PFSK-1 (cell line): ENCODE measurements at regions not wholly inside any gene's neighbourhood (a gene's known extent, or its start where the extent isn't known, plus 50 kb on each side); places are given as distances from the start of the nearest gene placed in this dataset.

Experiments used
- POLR2AphosphoS5 ChIP-seq: IDR thresholded peaks from 2 replicates; pipeline ENCODE4 v1.6.1; 2012; ENCODE audit warnings: low read depth, mild to moderate bottlenecking, control low read depth, low read length, moderate library complexity
- SIN3A ChIP-seq: IDR thresholded peaks from 2 replicates; pipeline ENCODE4 v1.6.1; 2012; ENCODE audit warnings: mild to moderate bottlenecking, low read length, moderate library complexity, borderline replicate concordance; ENCODE audit not compliant: insufficient read depth
- TAF1 ChIP-seq: IDR thresholded peaks from 2 replicates; pipeline ENCODE4 v1.6.1; 2012; ENCODE audit warnings: low read length, control low read depth, borderline replicate concordance; ENCODE audit not compliant: insufficient read depth
- TF ChIP-seq, protein P1 (sequence below), 2 experiments: IDR thresholded peaks; 2 replicates each; pipeline versions ENCODE4 v1.6.1 to v1.8.0; 2011 to 2012; ENCODE audit warnings: low read depth in 2 of 2, low read length in 2 of 2, control low read depth in 1 of 2, inconsistent platforms in 1 of 2, mild to moderate bottlenecking in 1 of 2, moderate library complexity in 1 of 2; ENCODE audit not compliant: insufficient read depth in 1 of 2

GRCh38 chr5:26386532-26386931 is 651.9 kb downstream of the CDH9 start:
- TF ChIP-seq POLR2AphosphoS5 (no peak), TAF1 (no peak), SIN3A (no peak)
- TF ChIP-seq, protein P1, sequence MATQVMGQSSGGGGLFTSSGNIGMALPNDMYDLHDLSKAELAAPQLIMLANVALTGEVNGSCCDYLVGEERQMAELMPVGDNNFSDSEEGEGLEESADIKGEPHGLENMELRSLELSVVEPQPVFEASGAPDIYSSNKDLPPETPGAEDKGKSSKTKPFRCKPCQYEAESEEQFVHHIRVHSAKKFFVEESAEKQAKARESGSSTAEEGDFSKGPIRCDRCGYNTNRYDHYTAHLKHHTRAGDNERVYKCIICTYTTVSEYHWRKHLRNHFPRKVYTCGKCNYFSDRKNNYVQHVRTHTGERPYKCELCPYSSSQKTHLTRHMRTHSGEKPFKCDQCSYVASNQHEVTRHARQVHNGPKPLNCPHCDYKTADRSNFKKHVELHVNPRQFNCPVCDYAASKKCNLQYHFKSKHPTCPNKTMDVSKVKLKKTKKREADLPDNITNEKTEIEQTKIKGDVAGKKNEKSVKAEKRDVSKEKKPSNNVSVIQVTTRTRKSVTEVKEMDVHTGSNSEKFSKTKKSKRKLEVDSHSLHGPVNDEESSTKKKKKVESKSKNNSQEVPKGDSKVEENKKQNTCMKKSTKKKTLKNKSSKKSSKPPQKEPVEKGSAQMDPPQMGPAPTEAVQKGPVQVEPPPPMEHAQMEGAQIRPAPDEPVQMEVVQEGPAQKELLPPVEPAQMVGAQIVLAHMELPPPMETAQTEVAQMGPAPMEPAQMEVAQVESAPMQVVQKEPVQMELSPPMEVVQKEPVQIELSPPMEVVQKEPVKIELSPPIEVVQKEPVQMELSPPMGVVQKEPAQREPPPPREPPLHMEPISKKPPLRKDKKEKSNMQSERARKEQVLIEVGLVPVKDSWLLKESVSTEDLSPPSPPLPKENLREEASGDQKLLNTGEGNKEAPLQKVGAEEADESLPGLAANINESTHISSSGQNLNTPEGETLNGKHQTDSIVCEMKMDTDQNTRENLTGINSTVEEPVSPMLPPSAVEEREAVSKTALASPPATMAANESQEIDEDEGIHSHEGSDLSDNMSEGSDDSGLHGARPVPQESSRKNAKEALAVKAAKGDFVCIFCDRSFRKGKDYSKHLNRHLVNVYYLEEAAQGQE (IDR thresholded peaks at IDR 0.05; ENCODE audit: insufficient read depth in 1 of 2, low read depth in 2 of 2, low read length in 2 of 2) = no peak
